ENCODE measurements at regions not wholly inside any gene's neighbourhood (a gene's known extent, or its start where the extent isn't known, plus 50 kb on each side); places are given as distances from the start of the nearest gene placed in this dataset.
A peak's percentile ranks its signal among the peaks of the same experiment; 100 is the strongest.

GRCh38 chr1:168631671-168632400 is 55.4 kb downstream of the XCL1 start:
- TF ChIP-seq NR2F2 (IDR thresholded peaks at IDR 0.05) (no peak), FOXA1 (IDR thresholded peaks at IDR 0.05) (no peak), RAD21 (IDR thresholded peaks at IDR 0.05) (no peak), SP1 (IDR thresholded peaks at IDR 0.05) (no peak), JUND (IDR thresholded peaks at IDR 0.05) (no peak), RXRA (IDR thresholded peaks at IDR 0.05) (no peak), REST (IDR thresholded peaks at IDR 0.05) (no peak), MAX (IDR thresholded peaks at IDR 0.05) (no peak)
- Histone ChIP-seq H3K27ac (ENCODE audit: low read depth in 1 of 2, low read length in 2 of 2) (no peak overlapping the region), H3K4me3 (ENCODE audit: low read depth in 1 of 3, low read length in 3 of 3) (no peak overlapping the region), H3K36me3 (ENCODE audit: control insufficient read depth in 4 of 4, insufficient read depth in 3 of 4, low read depth in 1 of 4, low read length in 3 of 4) (no peaks in the 10 kb centered on the region), H3K27me3 (ENCODE audit: control insufficient read depth in 4 of 4, insufficient read depth in 4 of 4, low read length in 3 of 4) (no peaks in the 10 kb centered on the region), H3K4me1 (ENCODE audit: control insufficient read depth in 4 of 4, insufficient read depth in 4 of 4, low read length in 3 of 4) (peaks cover 0 to 4% (median 0%) of the 10 kb centered on the region in 4 donors), H3K9me3 (ENCODE audit: control insufficient read depth in 4 of 4, low read length in 3 of 4) (no peaks in the 10 kb centered on the region), H3K9ac (ENCODE audit: low read depth in 1 of 2, low read length in 2 of 2) (no peak overlapping the region)
- WGBS: 80% methylated on average over 7 of the region's 7 CpGs
- no peak for DNase-seq (ENCODE audit: low spot score)

- no peaks in the 10 kb centered on the region for H3K27me3 ChIP-seq (ENCODE audit: control insufficient read depth in 4 of 4, insufficient read depth in 4 of 4, low read length in 3 of 4)
- no peak overlapping the region for H3K4me3 ChIP-seq (ENCODE audit: low read depth in 1 of 3, low read length in 3 of 3)
- no peak for DNase-seq (ENCODE audit: low spot score)
- TF ChIP-seq FOXA1 (IDR thresholded peaks at IDR 0.05) (no peak), YY1 (IDR thresholded peaks at IDR 0.05) (no peak), MAX (IDR thresholded peaks at IDR 0.05) (no peak), GABPA (IDR thresholded peaks at IDR 0.05 in 1 of 2, conservative IDR thresholded peaks at IDR 0.05 in 1 of 2) (no peak), RAD21 (IDR thresholded peaks at IDR 0.05) (no peak), HNF4G (IDR thresholded peaks at IDR 0.05) (no peak), NR2F2 (IDR thresholded peaks at IDR 0.05) (no peak), EGR1 (IDR thresholded peaks at IDR 0.05; ENCODE audit: low read depth in 2 of 2) (no peak)
- no peaks in the 10 kb centered on the region for H3K36me3 ChIP-seq (ENCODE audit: control insufficient read depth in 4 of 4, insufficient read depth in 3 of 4, low read depth in 1 of 4, low read length in 3 of 4)
- no peaks in the 10 kb centered on the region for H3K9me3 ChIP-seq (ENCODE audit: control insufficient read depth in 4 of 4, low read length in 3 of 4)
- no peak overlapping the region for H3K27ac ChIP-seq (ENCODE audit: low read depth in 1 of 2, low read length in 2 of 2)
- H3K9ac ChIP-seq (ENCODE audit: low read depth in 1 of 2, low read length in 2 of 2): no peak overlapping the region
- WGBS: 92% methylated on average over 3 of the region's 3 CpGs
- H3K4me1 ChIP-seq (ENCODE audit: control insufficient read depth in 4 of 4, insufficient read depth in 4 of 4, low read length in 3 of 4): peaks cover 0 to 4% (median 0%) of the 10 kb centered on the region in 4 donors
These were observed 58.6 kb downstream of the XCL1 start for GRCh38 chr1:168634951-168635532.

- Histone ChIP-seq H3K4me3 (ENCODE audit: low read depth in 1 of 3, low read length in 3 of 3) (no peak overlapping the region), H3K27me3 (ENCODE audit: control insufficient read depth in 4 of 4, insufficient read depth in 4 of 4, low read length in 3 of 4) (no peaks in the 10 kb centered on the region), H3K27ac (ENCODE audit: low read depth in 1 of 2, low read length in 2 of 2) (no peak overlapping the region), H3K9ac (ENCODE audit: low read depth in 1 of 2, low read length in 2 of 2) (no peak overlapping the region), H3K4me1 (ENCODE audit: control insufficient read depth in 4 of 4, insufficient read depth in 4 of 4, low read length in 3 of 4) (peaks cover 0 to 4% (median 0%) of the 10 kb centered on the region in 4 donors), H3K9me3 (ENCODE audit: control insufficient read depth in 4 of 4, low read length in 3 of 4) (no peaks in the 10 kb centered on the region), H3K36me3 (ENCODE audit: control insufficient read depth in 4 of 4, insufficient read depth in 3 of 4, low read depth in 1 of 4, low read length in 3 of 4) (no peaks in the 10 kb centered on the region)
- DNase-seq (ENCODE audit: low spot score): no peak
- WGBS: 24% methylated on average over 1 of the region's 1 CpG
- TF ChIP-seq ATF3 (IDR thresholded peaks at IDR 0.05) (no peak), SP1 (IDR thresholded peaks at IDR 0.05) (no peak), MAX (IDR thresholded peaks at IDR 0.05) (no peak), FOXA2 (IDR thresholded peaks at IDR 0.05) (no peak), RXRA (IDR thresholded peaks at IDR 0.05) (peak in 1 of 2 donors; percentile 15), RAD21 (IDR thresholded peaks at IDR 0.05) (peak; percentile 80 to 84), HNF4G (IDR thresholded peaks at IDR 0.05) (no peak), ZBTB33 (IDR thresholded peaks at IDR 0.05) (no peak), YY1 (IDR thresholded peaks at IDR 0.05) (no peak), NR2F2 (IDR thresholded peaks at IDR 0.05) (no peak), TAF1 (conservative IDR thresholded peaks at IDR 0.05) (no peak), JUND (IDR thresholded peaks at IDR 0.05) (no peak), CTCF (IDR thresholded peaks at IDR 0.05; ENCODE audit: low read depth, low read length, missing input control) (peak; percentile 32), FOXA1 (IDR thresholded peaks at IDR 0.05) (no peak), GABPA (IDR thresholded peaks at IDR 0.05 in 1 of 2, conservative IDR thresholded peaks at IDR 0.05 in 1 of 2) (no peak)
These were observed 59.8 kb downstream of the XCL1 start for GRCh38 chr1:168636200-168636599.

All from liver (tissue), 8 donors.